ENCODE measurements at regions not wholly inside any gene's neighbourhood (a gene's known extent, or its start where the extent isn't known, plus 50 kb on each side); places are given as distances from the start of the nearest gene placed in this dataset.

- DNase-seq, result no peak
Observed at GRCh38 chr6:100181309-100181708, 187.3 kb upstream of the MCHR2 start.

- DNase-seq, result no peak
Observed at GRCh38 chr6:100179576-100179975, 185.6 kb upstream of the MCHR2 start.

- no peak for DNase-seq
Observed at GRCh38 chr6:100177956-100178355, 183.9 kb upstream of the MCHR2 start.

DNA sequence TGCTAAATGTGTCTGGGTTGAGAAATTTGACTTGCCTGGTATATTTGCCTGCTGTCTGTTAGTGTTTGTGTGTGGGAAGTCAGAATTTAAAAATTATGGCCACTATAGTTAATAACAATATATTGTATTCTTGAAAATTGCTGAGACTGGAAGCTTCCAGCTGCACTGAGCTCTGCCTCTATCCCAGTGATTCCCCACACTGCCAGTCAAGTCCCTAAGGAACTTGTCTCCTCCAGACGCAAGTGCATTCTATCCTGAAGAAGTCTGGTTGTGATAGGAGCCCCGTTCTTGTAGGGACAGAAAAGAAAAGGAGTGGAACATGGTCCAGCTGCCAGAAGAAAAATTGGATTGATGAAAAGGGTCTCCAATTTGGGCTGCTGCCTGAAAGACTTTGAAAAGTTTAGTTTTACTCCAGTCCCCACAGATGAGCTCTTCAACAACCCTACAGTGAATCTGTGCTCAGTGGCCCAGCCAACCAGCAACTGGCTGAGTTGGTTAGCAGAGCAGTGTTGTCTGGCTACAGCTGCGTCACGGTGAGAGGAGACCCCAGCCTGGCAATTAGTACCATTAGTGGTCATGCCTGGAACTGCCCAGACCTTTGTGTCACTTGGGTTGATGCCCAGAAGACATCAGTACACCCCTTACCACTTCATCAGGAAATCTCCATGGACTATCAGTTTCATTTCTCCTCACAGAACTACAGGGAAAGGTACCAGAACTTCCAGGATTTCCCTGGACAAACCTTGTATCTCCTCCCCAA, 183.1 kb upstream of the MCHR2 start:
- no peak for DNase-seq

GRCh38 chr6:100176311-100176950, 182.4 kb upstream of the MCHR2 start:
- DNase-seq, result peak; percentile 16 to 68 (median 45)

DNA sequence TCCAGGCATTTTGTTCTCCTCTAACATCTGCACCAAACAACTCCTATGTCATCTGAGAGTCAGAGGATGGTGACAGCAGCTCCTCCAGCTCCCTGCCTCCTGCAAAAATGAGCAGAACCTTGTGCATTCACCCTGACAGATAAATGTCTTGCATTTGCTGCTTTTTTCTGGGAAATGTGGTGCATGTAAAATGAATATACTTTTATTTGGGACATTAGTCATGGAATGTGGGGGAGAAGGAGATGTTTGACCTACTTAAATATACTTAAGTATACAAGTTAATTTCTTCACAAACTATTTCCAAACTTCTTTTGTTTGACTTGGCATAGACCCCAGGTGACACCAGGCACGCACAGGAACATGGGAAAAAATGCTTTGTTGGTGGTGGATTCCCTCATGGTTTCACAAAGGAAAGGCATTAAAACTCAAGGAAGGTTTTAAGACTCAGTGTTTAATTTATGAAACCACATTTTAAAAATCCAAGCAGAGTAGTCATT, 181.8 kb upstream of the MCHR2 start:
- peak; percentile 10 to 91 (median 35) for DNase-seq

- DNase-seq, result no peak
Observed at GRCh38 chr6:100173211-100173610, 179.2 kb upstream of the MCHR2 start.

GRCh38 chr6:100172322-100172713, 178.3 kb upstream of the MCHR2 start:
- no peak for DNase-seq

- DNase-seq, result peak in 1 of 3 donors; percentile 45
Observed at GRCh38 chr6:100171533-100172321, 177.7 kb upstream of the MCHR2 start.

DNA sequence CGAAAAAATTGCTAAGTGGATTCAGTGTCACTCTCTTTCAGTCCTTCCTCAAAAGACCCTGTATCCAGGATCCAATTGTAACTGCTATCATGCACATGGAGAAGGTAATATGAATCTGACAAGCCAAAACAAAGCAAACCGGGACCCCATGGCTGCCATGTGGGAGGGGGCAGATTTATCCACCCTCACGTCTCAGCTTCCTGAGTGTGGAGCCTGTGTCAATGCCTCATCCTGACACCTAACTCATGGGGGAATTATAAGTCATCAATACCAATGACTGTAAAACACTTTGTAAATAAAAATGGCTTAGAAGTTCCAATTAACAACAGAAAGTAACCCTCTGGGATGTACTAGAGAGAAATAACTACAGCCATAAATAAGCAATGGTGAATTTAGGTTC, 174.1 kb upstream of the MCHR2 start:
- no peak for DNase-seq

DNA sequence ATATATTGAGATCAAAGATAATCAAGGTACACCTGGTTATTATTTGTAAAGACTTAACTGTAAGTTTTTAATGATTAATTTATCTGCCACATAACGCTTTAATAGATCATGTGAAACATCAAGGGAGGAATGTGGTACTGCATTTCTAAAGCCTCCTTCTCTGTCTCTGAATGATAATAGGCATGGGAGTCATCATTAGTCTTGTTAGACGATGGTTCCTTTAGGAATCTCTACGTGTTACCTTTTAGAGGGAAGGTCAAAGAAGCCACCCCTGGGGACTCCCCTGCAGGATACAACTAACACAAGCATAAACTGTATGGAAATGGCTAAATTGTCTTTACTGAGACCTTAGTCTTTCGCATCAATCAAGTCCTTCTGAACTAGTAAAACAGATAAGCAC, 173.6 kb upstream of the MCHR2 start:
- no peak for DNase-seq

- peak in 1 of 3 donors; percentile 72 for DNase-seq
Observed at GRCh38 chr6:100166956-100167355, 172.9 kb upstream of the MCHR2 start.

DNA sequence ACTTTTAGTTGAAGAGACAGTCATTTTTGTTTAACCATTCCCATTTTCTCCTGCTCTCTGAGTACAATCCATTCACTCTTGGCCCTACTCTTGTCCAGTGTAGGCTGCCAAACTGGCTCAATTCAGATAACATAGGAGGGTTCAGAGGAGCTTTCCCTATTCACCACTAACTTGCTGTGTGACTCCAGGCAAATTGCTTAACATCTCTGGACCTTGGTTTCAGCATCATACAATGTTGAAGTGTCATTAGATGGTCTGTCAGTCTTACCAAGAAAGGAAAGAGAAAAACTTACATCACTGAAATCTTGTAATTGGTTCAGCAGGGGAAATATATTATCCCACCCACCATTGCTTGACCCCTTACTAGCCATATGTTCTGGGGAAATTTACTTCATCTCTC, 171.4 kb upstream of the MCHR2 start:
- DNase-seq, result no peak

DNA sequence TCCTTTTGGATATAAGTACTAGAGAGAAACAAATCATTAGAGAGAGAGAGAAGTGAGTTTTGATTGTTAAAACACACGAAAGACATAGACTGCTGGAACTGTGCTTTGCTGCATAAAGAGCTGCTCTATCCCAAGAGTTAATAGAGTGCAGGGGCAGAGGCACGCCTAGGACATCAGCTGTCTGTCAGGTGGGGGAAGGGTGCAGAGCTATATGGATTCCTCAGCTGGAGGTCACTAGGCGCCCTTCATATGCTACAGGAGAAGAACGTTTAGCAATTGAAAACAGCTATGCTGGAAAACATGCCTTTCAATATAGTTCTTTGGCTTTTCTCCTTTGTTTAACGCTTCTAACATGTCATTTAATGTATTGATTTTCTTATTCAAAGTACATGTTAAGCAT, 169.0 kb upstream of the MCHR2 start:
- DNase-seq, result no peak

DNA sequence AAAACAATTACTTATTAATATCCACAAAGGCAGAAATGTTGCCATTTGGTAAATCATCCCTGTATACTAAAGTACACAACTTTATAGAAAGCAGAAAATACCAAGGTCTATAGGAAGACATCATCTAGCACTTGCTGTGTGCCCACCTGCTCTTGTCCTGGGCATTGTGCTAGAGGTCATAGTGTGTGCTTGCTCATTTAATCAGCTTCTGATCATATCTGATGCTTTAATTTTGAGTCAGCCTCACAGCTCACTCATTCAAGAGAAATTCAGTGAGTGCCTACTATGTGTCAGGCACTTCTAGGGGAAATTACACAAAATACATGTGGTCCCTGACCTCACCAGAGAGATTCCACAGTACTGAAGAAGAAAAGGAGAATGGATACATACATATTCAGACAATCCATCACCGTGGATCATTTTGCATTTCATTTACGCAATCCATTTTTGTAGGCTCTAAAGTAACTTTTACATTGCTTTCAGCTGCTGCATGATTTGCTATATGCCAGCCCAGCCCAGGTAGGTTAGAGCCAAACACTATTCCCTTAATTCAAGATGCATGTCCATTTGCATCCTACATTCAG, 167.9 kb upstream of the MCHR2 start:
- DNase-seq, result no peak

GRCh38 chr6:100160930-100161329, 166.9 kb upstream of the MCHR2 start:
- no peak for DNase-seq

- DNase-seq, result no peak
Observed at GRCh38 chr6:100155141-100155540, 161.1 kb upstream of the MCHR2 start.

DNA sequence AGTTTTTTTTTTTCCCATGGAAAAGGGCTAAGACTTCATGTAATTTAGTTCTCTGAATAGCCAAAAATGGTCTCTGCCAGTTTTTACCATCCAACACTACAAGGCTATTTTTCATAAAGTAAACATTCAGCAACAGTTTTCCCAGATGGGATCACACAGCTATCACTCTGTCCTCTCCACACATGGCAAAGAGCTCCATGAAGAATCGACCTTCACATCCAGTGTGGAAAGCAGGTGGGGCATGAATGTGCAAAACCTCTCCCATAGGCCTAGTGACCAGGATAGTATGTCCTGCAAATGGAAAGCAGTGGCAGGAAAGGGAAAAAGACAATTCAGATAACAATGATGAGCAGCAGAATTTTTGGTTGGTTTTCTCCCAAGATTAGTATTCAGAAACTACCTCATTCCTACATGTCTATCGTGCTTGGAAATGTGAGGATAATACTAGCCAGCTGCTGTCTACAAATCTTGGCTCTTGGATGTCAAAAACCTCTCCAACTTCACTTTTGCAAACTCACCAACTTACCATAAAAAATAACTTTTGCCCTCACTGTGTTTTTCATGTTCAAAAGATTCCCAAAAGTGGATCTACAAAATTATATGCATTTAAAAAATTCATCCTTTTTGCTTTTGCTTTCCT, 159.7 kb upstream of the MCHR2 start:
- peak in 1 of 3 donors; percentile 24 for DNase-seq

GRCh38 chr6:100152201-100152600, 158.2 kb upstream of the MCHR2 start:
- DNase-seq, result no peak

- DNase-seq, result no peak
Observed at GRCh38 chr6:100144991-100145390, 151.0 kb upstream of the MCHR2 start.

- no peak for DNase-seq
Observed at GRCh38 chr6:100138346-100139022, 144.5 kb upstream of the MCHR2 start.
